PC-3 (cell line): ENCODE measurements at regions not wholly inside any gene's neighbourhood (a gene's known extent, or its start where the extent isn't known, plus 50 kb on each side); places are given as distances from the start of the nearest gene placed in this dataset.

Experiments
- ATAC-seq: fragments of 200-7000 bp; cut with Tn5 transposase; 2 replicates; pipeline ENCODE4 v1.9.1; 2020; ENCODE audit warnings: mild to moderate bottlenecking, moderate library complexity
- BruUV-seq: library from RNA; stranded (reverse); fragments of 400-500 nt; replicated peaks from 2 replicates; lab custom pipeline; 2021; lab: Mats Ljungman, UMichigan
- CTCF ChIA-PET: fragments of 300-600 bp; sonication (Branson Sonifier 250); formaldehyde crosslinking; loops from one replicate; lab custom pipeline; 2022; ENCODE audit warnings: antibody characterized with exemption; lab: Charles Lee
- POLR2A ChIA-PET: fragments of 300-600 bp; sonication (Branson Sonifier 250); formaldehyde crosslinking; loops from one replicate; lab custom pipeline; 2022; ENCODE audit warnings: antibody characterized with exemption; ENCODE audit not compliant: unreplicated experiment; lab: Charles Lee
- DNase-seq: peaks from one replicate; pipeline ENCODE4 v3.0.0-alpha.2; 2015
- H2AFZ ChIP-seq: fragments of 300-600 bp; sonication (generic); 2 replicates; pipeline ENCODE4 v1.6.0; 2016; ENCODE audit warnings: antibody characterized with exemption, low read length
- H3F3A ChIP-seq: fragments of 300-600 bp; sonication (generic); one replicate; pipeline ENCODE4 v1.6.0; 2017; ENCODE audit warnings: antibody characterized with exemption, low read length, control low read depth, mild to moderate bottlenecking; ENCODE audit not compliant: unreplicated experiment
- H3K27ac ChIP-seq: fragments of 300-600 bp; sonication (generic); 2 replicates; pipeline ENCODE4 v1.5.1; 2016; ENCODE audit warnings: mild to moderate bottlenecking, low read length
- H3K27me3 ChIP-seq: fragments of 300-600 bp; sonication (generic); 2 replicates; pipeline ENCODE4 v1.6.1; 2016; ENCODE audit warnings: low read length, mixed read lengths
- H3K36me3 ChIP-seq: fragments of 300-600 bp; sonication (generic); 2 replicates; pipeline ENCODE4 v1.6.1; 2016; ENCODE audit warnings: low read depth, mixed run types, low read length, mixed read lengths
- H3K4me1 ChIP-seq: fragments of 300-600 bp; sonication (generic); 2 replicates; pipeline ENCODE4 v1.5.1; 2016; ENCODE audit warnings: low read length; ENCODE audit not compliant: insufficient read depth
- H3K4me2 ChIP-seq: fragments of 300-600 bp; sonication (generic); 2 replicates; pipeline ENCODE4 v1.6.0; 2016; ENCODE audit warnings: low read length
- H3K4me3 ChIP-seq: fragments of 300-600 bp; sonication (generic); 2 replicates; pipeline ENCODE4 v1.5.1; 2016; ENCODE audit warnings: mild to moderate bottlenecking, low read length, mixed read lengths
- H3K79me2 ChIP-seq: fragments of 300-600 bp; sonication (generic); 2 replicates; pipeline ENCODE4 v1.6.1; 2017; ENCODE audit warnings: low read length, mixed read lengths
- H3K9ac ChIP-seq: fragments of 300-600 bp; sonication (generic); 2 replicates; pipeline ENCODE4 v1.6.0; 2016; ENCODE audit warnings: mild to moderate bottlenecking, low read length
- H3K9me2 ChIP-seq: fragments of 300-600 bp; sonication (generic); replicated peaks from 2 replicates; pipeline ENCODE4 v1.6.1; 2016; ENCODE audit warnings: mixed run types, low read length, mixed read lengths
- H3K9me3 ChIP-seq: fragments of 300-600 bp; sonication (generic); 2 replicates; pipeline ENCODE4 v1.6.1; 2016; ENCODE audit warnings: low read length, mixed read lengths
- H4K20me1 ChIP-seq: fragments of 300-600 bp; sonication (generic); 2 replicates; pipeline ENCODE4 v1.6.1; 2016; ENCODE audit warnings: low read length, mixed read lengths
- CTCF ChIP-seq: fragments of 300-600 bp; sonication (generic); conservative IDR thresholded peaks from 2 replicates; pipeline ENCODE4 v1.5.1; 2017; ENCODE audit warnings: antibody characterized with exemption, low read depth, mild to moderate bottlenecking, low read length
- EZH2 ChIP-seq: fragments of 300-600 bp; sonication (generic); IDR thresholded peaks from one replicate; pipeline ENCODE4 v1.6.1; 2017; ENCODE audit warnings: antibody characterized with exemption, mild to moderate bottlenecking, low read length; ENCODE audit not compliant: unreplicated experiment
- EZH2phosphoT487 ChIP-seq: fragments of 300-600 bp; sonication (generic); IDR thresholded peaks from 2 replicates; pipeline ENCODE4 v1.6.1; 2018; ENCODE audit warnings: mild to moderate bottlenecking, antibody characterized with exemption, low read length, borderline replicate concordance
- intact Hi-C: fragments of 100-400 bp; cut with micrococcal nuclease; formaldehyde crosslinking; loops from 2 replicates; pipeline ENCODE4 v1.9.0; 2023

- Histone ChIP-seq H3K36me3 (no peaks in the 10 kb centered on the region), H3K27ac (no peak overlapping the region), H3K9ac (no peak overlapping the region), H3K27me3 (no peaks in the 10 kb centered on the region), H3K4me3 (no peak overlapping the region), H3K79me2 (no peaks in the 10 kb centered on the region), H2AFZ (no peak overlapping the region), H4K20me1 (no peaks in the 10 kb centered on the region), H3F3A (no peaks in the 10 kb centered on the region), H3K4me1 (no peaks in the 10 kb centered on the region), H3K9me3 (no peaks in the 10 kb centered on the region), H3K4me2 (no peak overlapping the region), H3K9me2 (no peaks in the 10 kb centered on the region)
- POLR2A ChIA-PET: no interaction called here
- CTCF ChIA-PET: no interaction called here
- no peak for ATAC-seq
- TF ChIP-seq EZH2 (no peak), CTCF (no peak), EZH2phosphoT487 (no peak)
- intact Hi-C loops: no loop called here
- no TSS peak for BruUV-seq
- no peak for DNase-seq
These were observed 320.5 kb upstream of the NR5A2 start for GRCh38 chr1:199706826-199707606.

- Histone ChIP-seq H3K4me1 (no peaks in the 10 kb centered on the region), H3K79me2 (no peaks in the 10 kb centered on the region), H2AFZ (no peak overlapping the region), H3F3A (no peaks in the 10 kb centered on the region), H3K27ac (no peak overlapping the region), H3K4me3 (no peak overlapping the region), H3K4me2 (no peak overlapping the region), H3K9ac (no peak overlapping the region), H4K20me1 (no peaks in the 10 kb centered on the region), H3K9me3 (no peaks in the 10 kb centered on the region), H3K27me3 (no peaks in the 10 kb centered on the region), H3K9me2 (no peaks in the 10 kb centered on the region), H3K36me3 (no peaks in the 10 kb centered on the region)
- BruUV-seq: no TSS peak
- no peak for ATAC-seq
- no peak for DNase-seq
- ChIA-PET CTCF (no interaction called here), POLR2A (no interaction called here)
- intact Hi-C loops: no loop called here
- TF ChIP-seq EZH2 (no peak), CTCF (no peak), EZH2phosphoT487 (no peak)
These were observed 316.5 kb upstream of the NR5A2 start for GRCh38 chr1:199710974-199711373.

- no TSS peak for BruUV-seq
- no peaks in the 10 kb centered on the region for H3F3A ChIP-seq
These were observed 310.8 kb upstream of the NR5A2 start for GRCh38 chr1:199716729-199717128.

More at GRCh38 chr1:199716729-199717128, 310.8 kb upstream of the NR5A2 start:
- Histone ChIP-seq H3K4me3 (no peak overlapping the region), H2AFZ (no peak overlapping the region), H3K27ac (no peak overlapping the region), H3K4me1 (no peaks in the 10 kb centered on the region), H3K9me3 (no peaks in the 10 kb centered on the region), H3K36me3 (no peaks in the 10 kb centered on the region), H3K9me2 (no peaks in the 10 kb centered on the region), H3K27me3 (no peaks in the 10 kb centered on the region), H3K79me2 (no peaks in the 10 kb centered on the region), H4K20me1 (no peaks in the 10 kb centered on the region), H3K4me2 (no peak overlapping the region), H3K9ac (no peak overlapping the region)
- DNase-seq (no peak), ATAC-seq (no peak)
- CTCF ChIA-PET: no interaction called here
- TF ChIP-seq EZH2 (no peak), EZH2phosphoT487 (no peak), CTCF (no peak)
- intact Hi-C loops: no loop called here
- POLR2A ChIA-PET: no interaction called here
